Middle frontal gyrus (tissue), 1 donor: ENCODE measurements at regions not wholly inside any gene's neighbourhood (a gene's known extent, or its start where the extent isn't known, plus 50 kb on each side); places are given as distances from the start of the nearest gene placed in this dataset.
"Not testable (repeated sequence)": the region's sequence is repeated elsewhere in the genome, so short reads cannot be mapped to it uniquely, and the experiment has no call there.

ENCODE experiments used
- DNase-seq: peaks from one replicate; pipeline ENCODE4 v3.0.0-alpha.2; 2015; ENCODE audit warnings: low spot score; ENCODE audit errors: extremely low spot score

- no peak for DNase-seq
These were observed 343.4 kb downstream of the LRRIQ3 start for GRCh38 chr1:73854527-73854926.

GRCh38 chr1:73842436-73842835 is 355.5 kb downstream of the LRRIQ3 start:
- no peak for DNase-seq

- DNase-seq: no peak
These were observed 358.1 kb downstream of the LRRIQ3 start for GRCh38 chr1:73839922-73840321.

- no peak for DNase-seq
These were observed 365.4 kb downstream of the LRRIQ3 start for GRCh38 chr1:73832276-73833181.

GRCh38 chr1:73827283-73827682 is 370.7 kb downstream of the LRRIQ3 start:
- not testable (repeated sequence) for DNase-seq

GRCh38 chr1:73824065-73824464 is 373.9 kb downstream of the LRRIQ3 start:
- DNase-seq: no peak

- DNase-seq: no peak
These were observed 376.5 kb downstream of the LRRIQ3 start for GRCh38 chr1:73821520-73821919.

- no peak for DNase-seq
These were observed 377.1 kb downstream of the LRRIQ3 start for GRCh38 chr1:73820843-73821242.

GRCh38 chr1:73813716-73814115 is 384.3 kb downstream of the LRRIQ3 start:
- DNase-seq: no peak

- no peak for DNase-seq
These were observed 384.7 kb downstream of the LRRIQ3 start for GRCh38 chr1:73813236-73813635.

- no peak for DNase-seq
These were observed 386.2 kb downstream of the LRRIQ3 start for GRCh38 chr1:73811798-73812197.

GRCh38 chr1:73804935-73805334 is 393.0 kb downstream of the LRRIQ3 start:
- DNase-seq: no peak

- no peak for DNase-seq
These were observed 394.6 kb downstream of the LRRIQ3 start for GRCh38 chr1:73803380-73803779.

GRCh38 chr1:73801912-73802429 is 396.0 kb downstream of the LRRIQ3 start:
- DNase-seq: no peak

GRCh38 chr1:73800376-73800775 is 397.6 kb downstream of the LRRIQ3 start:
- no peak for DNase-seq

GRCh38 chr1:73789965-73790364 is 408.0 kb downstream of the LRRIQ3 start:
- DNase-seq: no peak

- DNase-seq: no peak
These were observed 413.9 kb downstream of the LRRIQ3 start for GRCh38 chr1:73784026-73784425.

GRCh38 chr1:73783352-73783751 is 414.6 kb downstream of the LRRIQ3 start:
- no peak for DNase-seq

- no peak for DNase-seq
These were observed 415.1 kb downstream of the LRRIQ3 start for GRCh38 chr1:73782901-73783300.

- DNase-seq: no peak
These were observed 416.7 kb downstream of the LRRIQ3 start for GRCh38 chr1:73781251-73781650.

- no peak for DNase-seq
These were observed 419.5 kb downstream of the LRRIQ3 start for GRCh38 chr1:73778471-73778870.

- no peak for DNase-seq
These were observed 422.1 kb downstream of the LRRIQ3 start for GRCh38 chr1:73775896-73776295.

GRCh38 chr1:73772941-73773340 is 425.0 kb downstream of the LRRIQ3 start:
- no peak for DNase-seq
